Right cardiac atrium (tissue), 5 donors: ENCODE measurements at regions not wholly inside any gene's neighbourhood (a gene's known extent, or its start where the extent isn't known, plus 50 kb on each side); places are given as distances from the start of the nearest gene placed in this dataset.

Experiments used
- ATAC-seq, 2 donors: fragments of 200-7000 bp; cut with Tn5 transposase; one replicate each; pipeline versions ENCODE4 v1.8.0 to v1.9.1; 2020; ENCODE audit warnings: moderate library complexity in 2 of 2, mild to moderate bottlenecking in 1 of 2
- DNase-seq, 3 donors: peaks; one replicate each; pipeline ENCODE4 v3.0.0-alpha.2; 2020
- H3K27ac ChIP-seq: one replicate; pipeline ENCODE4 v1.5.1; 2013; ENCODE audit warnings: mild to moderate bottlenecking, low read length, control low read depth, moderate library complexity
- H3K27me3 ChIP-seq: one replicate; pipeline ENCODE4 v1.6.1; 2013; ENCODE audit not compliant: control insufficient read depth, insufficient read depth
- H3K4me1 ChIP-seq: one replicate; pipeline ENCODE4 v1.6.1; 2013; ENCODE audit warnings: low read length; ENCODE audit not compliant: control insufficient read depth, insufficient read depth
- H3K4me3 ChIP-seq: one replicate; pipeline ENCODE4 v1.5.1; 2013; ENCODE audit warnings: low read length, control low read depth
- H3K9me3 ChIP-seq: one replicate; pipeline ENCODE4 v1.6.1; 2013; ENCODE audit warnings: low read length; ENCODE audit not compliant: control insufficient read depth
- WGBS: extraction: QIAGEN DNeasy Blood & Tissue Kit; methylation state at CpG from one replicate; pipeline ENCODE4 v1.1.7; 2013; 5-methylcytosine and 5-hydroxymethylcytosine counted together
- intact Hi-C, 4 donors: fragments of 100-400 bp; cut with DNase I; formaldehyde crosslinking; loops; one replicate each; pipeline versions ENCODE4 v1.11.0 to v1.14.0; 2022 to 2023
- donor health status: healthy with polysubstance abuse.
- donor health status: DM: no; HTN: yes; CAD: no.
- donor health status: DM: no; HTN: no; CAD: no.
- donor health status: DM: no; HTN: yes; CAD: no; lungs with severe emphysema.
- donor health status: DM: yes; HTN: yes; CAD: no.

GRCh38 chr2:217103752-217104545, 244.1 kb upstream of the TNP1 start:
- WGBS = 93% methylated on average over 4 of the region's 4 CpGs
- no peak overlapping the region for H3K27ac ChIP-seq
- no peak for ATAC-seq

GRCh38 chr2:217102956-217103355, 243.1 kb upstream of the TNP1 start:
- intact Hi-C loops = no loop called here
- Histone ChIP-seq H3K27ac (no peak overlapping the region), H3K4me3 (no peak overlapping the region), H3K27me3 (no peaks in the 10 kb centered on the region), H3K9me3 (no peaks in the 10 kb centered on the region), H3K4me1 (no peaks in the 10 kb centered on the region)
- no peak for DNase-seq
- WGBS = 91% methylated on average over 1 of the region's 1 CpG
- no peak for ATAC-seq

More at GRCh38 chr2:217103752-217104545, 244.1 kb upstream of the TNP1 start:
- no peaks in the 10 kb centered on the region for H3K9me3 ChIP-seq
- intact Hi-C loops = no loop called here
- no peaks in the 10 kb centered on the region for H3K27me3 ChIP-seq
- H3K4me3 ChIP-seq = no peak overlapping the region
- DNase-seq = no peak
- no peaks in the 10 kb centered on the region for H3K4me1 ChIP-seq

GRCh38 chr2:217101972-217102371, 242.1 kb upstream of the TNP1 start:
- 92% methylated on average over 6 of the region's 6 CpGs for WGBS
- intact Hi-C loops = no loop called here
- no peak for DNase-seq

GRCh38 chr2:217099561-217099960, 239.7 kb upstream of the TNP1 start:
- H3K27me3 ChIP-seq = no peaks in the 10 kb centered on the region
- peak; percentile 49 to 77 (median 60) for DNase-seq
- H3K4me3 ChIP-seq = no peak overlapping the region
- H3K9me3 ChIP-seq = no peaks in the 10 kb centered on the region
- H3K27ac ChIP-seq = no peak overlapping the region
- no peaks in the 10 kb centered on the region for H3K4me1 ChIP-seq
- intact Hi-C loops = no loop called here
- ATAC-seq = peak; percentile 94 to 98

More at GRCh38 chr2:217101972-217102371, 242.1 kb upstream of the TNP1 start:
- H3K27me3 ChIP-seq = no peaks in the 10 kb centered on the region
- no peak overlapping the region for H3K4me3 ChIP-seq
- H3K9me3 ChIP-seq = no peaks in the 10 kb centered on the region
- H3K27ac ChIP-seq = no peak overlapping the region
- ATAC-seq = no peak
- H3K4me1 ChIP-seq = no peaks in the 10 kb centered on the region

- intact Hi-C loops = no loop called here
- H3K9me3 ChIP-seq = no peaks in the 10 kb centered on the region
- no peak overlapping the region for H3K4me3 ChIP-seq
- no peaks in the 10 kb centered on the region for H3K27me3 ChIP-seq
- WGBS = 93% methylated on average over 5 of the region's 5 CpGs
- DNase-seq = no peak
- no peaks in the 10 kb centered on the region for H3K4me1 ChIP-seq
- H3K27ac ChIP-seq = no peak overlapping the region
- ATAC-seq = no peak
These were observed 238.6 kb upstream of the TNP1 start for GRCh38 chr2:217098435-217098834.

- Histone ChIP-seq H3K27ac (no peak overlapping the region), H3K4me3 (no peak overlapping the region), H3K27me3 (no peaks in the 10 kb centered on the region), H3K4me1 (no peaks in the 10 kb centered on the region), H3K9me3 (no peaks in the 10 kb centered on the region)
- ATAC-seq = no peak
- WGBS = 85% methylated on average over 2 of the region's 2 CpGs
- no peak for DNase-seq
- intact Hi-C loops = no loop called here
These were observed 237.5 kb upstream of the TNP1 start for GRCh38 chr2:217097346-217097745.

GRCh38 chr2:217096474-217097225, 236.8 kb upstream of the TNP1 start:
- no peak overlapping the region for H3K27ac ChIP-seq
- H3K27me3 ChIP-seq = no peaks in the 10 kb centered on the region
- WGBS = 83% methylated on average over 7 of the region's 7 CpGs
- H3K4me3 ChIP-seq = no peak overlapping the region
- no peaks in the 10 kb centered on the region for H3K9me3 ChIP-seq
- intact Hi-C loops = no loop called here
- no peak for DNase-seq
- no peak for ATAC-seq
- H3K4me1 ChIP-seq = no peaks in the 10 kb centered on the region

- 85% methylated on average over 4 of the region's 4 CpGs for WGBS
- Histone ChIP-seq H3K4me3 (no peak overlapping the region), H3K9me3 (no peaks in the 10 kb centered on the region), H3K27ac (no peak overlapping the region), H3K4me1 (no peaks in the 10 kb centered on the region), H3K27me3 (no peaks in the 10 kb centered on the region)
- DNase-seq = no peak
- ATAC-seq = no peak
- intact Hi-C loops = no loop called here
These were observed 235.8 kb upstream of the TNP1 start for GRCh38 chr2:217095511-217096205.

- H3K4me1 ChIP-seq = no peaks in the 10 kb centered on the region
- DNase-seq = peak in 1 of 3 donors; percentile 79
- H3K9me3 ChIP-seq = no peaks in the 10 kb centered on the region
- ATAC-seq = peak; percentile 54 to 83
- H3K27me3 ChIP-seq = no peaks in the 10 kb centered on the region
- 89% methylated on average over 17 of the region's 17 CpGs for WGBS
- H3K27ac ChIP-seq = no peak overlapping the region
- no peak overlapping the region for H3K4me3 ChIP-seq
- intact Hi-C loops = no loop called here
These were observed 233.0 kb upstream of the TNP1 start for GRCh38 chr2:217092710-217093379.

GRCh38 chr2:217091531-217091930, 231.7 kb upstream of the TNP1 start:
- Histone ChIP-seq H3K27me3 (no peaks in the 10 kb centered on the region), H3K9me3 (no peaks in the 10 kb centered on the region), H3K4me3 (no peak overlapping the region), H3K4me1 (no peaks in the 10 kb centered on the region), H3K27ac (no peak overlapping the region)
- intact Hi-C loops = no loop called here
- DNase-seq = no peak
- WGBS = 70% methylated on average over 3 of the region's 3 CpGs
- ATAC-seq = no peak
